GM18520 (cell line): ENCODE measurements at regions not wholly inside any gene's neighbourhood (a gene's known extent, or its start where the extent isn't known, plus 50 kb on each side); places are given as distances from the start of the nearest gene placed in this dataset.

Source experiments
- ATAC-seq: cut with Tn5 transposase; IDR thresholded peaks from one replicate; pipeline ENCODE4 v1.9.1; 2021; ENCODE audit not compliant: unreplicated experiment

DNA sequence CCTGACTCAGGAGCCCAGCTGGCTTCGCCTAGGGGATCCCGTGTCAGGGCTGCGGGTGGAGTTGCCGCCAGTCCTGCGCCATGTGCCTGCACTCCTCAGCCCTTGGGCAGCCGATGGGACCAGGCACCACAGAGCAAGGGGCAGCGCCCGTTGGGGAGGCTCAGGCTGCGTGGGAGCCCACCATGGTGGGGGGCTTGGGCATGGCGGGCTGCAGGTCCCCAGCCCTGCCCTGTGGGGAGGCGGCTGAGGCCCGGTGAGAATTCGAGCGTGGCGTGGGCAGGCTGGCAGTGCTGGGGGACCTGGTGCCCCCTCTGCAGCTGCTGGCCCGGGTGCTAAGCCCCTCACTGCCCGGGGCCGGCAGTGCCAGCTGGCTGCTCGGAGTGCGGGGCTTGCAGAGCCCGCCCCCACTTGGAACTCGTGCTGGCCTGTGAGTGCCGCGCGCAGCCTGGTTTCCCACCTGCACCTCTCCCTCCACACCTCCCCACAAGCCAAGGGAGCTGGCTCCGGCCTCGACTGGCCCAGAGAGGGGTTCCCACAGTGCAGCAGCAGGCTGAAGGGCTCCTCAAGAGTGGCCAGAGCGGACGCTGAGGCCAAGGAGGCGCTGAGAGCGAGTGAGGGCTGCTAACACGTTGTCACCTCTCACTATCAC lies 135.1 kb upstream of the SEL1L start:
- no peak for ATAC-seq

DNA sequence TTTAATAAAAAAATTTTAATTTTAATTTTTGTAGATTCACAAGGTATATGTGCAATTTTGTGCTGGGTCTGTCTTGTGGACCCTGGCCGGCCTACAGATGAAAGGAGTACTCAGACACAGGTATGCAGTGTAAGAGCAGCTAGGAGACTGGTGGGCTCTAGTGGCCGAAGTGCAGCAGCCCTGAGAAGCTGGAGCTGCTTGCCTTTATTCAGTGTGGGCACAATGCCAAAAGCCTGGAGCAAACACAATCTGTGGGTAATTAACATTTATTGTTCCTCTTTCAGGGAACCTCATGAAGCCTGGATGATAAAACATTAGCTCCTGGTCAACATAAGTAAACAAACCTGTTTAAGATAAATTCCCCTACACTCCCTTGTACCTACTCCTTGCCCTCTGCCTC lies 135.7 kb upstream of the SEL1L start:
- ATAC-seq = no peak

DNA sequence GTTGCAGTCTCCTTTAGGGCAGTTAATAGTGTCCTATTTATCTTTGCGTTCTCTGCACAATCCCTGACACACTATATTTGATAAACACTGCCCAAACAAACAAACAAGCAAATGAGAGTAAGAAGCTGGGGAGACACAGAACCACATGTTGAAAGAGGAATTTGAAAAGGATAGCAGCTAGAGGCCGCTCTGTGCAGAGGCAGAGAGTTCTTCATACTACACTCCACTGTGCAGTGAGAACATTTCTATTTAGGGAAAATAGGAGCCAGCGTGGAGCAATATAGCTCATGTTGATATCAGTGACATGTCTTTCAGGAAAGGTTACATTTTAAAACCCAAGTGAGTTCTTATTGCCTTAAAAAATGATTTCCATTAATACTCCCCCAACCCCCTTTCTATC lies 140.3 kb upstream of the SEL1L start:
- ATAC-seq = no peak

DNA sequence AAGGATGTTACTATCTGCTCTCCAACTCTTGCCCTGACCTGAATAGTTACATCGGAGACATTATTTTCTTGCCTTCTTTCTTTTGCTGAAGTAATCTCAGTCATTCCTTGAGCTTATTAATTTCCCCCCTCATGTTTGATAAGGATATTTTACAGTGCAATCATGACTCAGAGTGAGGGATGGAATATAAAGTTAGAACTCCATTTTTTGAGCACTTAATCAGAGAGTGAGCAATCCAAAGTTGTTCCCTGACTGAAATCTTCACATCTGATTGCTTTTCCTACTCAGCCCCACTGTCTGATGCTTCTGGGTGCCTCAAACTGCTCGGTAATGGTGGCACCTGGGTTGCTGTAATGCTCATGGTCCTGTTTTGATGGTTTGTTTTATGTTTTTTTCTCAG lies 142.7 kb upstream of the SEL1L start:
- ATAC-seq = no peak

DNA sequence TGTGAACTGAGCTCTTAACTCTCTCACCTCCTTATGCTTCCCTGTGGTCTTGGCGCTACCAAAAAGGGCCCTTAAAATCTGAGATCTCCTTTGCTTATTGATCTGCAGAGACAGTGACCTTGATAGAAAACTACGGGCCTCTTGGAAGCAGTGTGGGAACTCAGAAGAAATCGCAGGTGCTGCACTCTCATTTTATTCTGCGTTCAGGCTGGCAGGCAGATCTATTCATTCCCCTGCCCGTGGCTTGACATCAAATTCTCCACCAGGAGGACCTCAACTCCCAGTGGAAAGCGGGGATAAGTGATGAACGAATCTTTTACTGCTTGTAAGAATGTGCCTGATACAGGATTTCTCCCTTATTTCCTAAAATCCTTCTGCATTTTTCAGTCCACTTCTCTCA lies 143.2 kb upstream of the SEL1L start:
- no peak for ATAC-seq

DNA sequence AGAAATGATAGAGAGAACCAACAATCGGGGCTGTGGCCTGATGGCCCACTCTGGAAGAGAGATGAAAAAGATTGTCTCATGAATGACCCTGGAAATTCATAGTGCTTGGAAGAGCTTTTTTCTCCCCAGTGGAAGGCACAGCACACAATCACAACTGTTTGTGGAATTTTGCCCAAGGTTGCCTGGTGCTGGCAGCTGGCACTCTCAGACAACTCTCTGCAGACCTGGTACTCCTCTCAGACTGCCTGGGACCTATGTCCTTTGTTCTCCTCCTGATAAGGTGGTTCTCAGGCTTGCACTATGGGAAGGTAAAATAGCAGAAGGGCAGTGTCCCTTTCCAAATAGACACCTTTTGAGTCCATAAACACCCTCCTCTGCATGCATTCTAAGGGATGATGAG lies 144.1 kb upstream of the SEL1L start:
- no peak for ATAC-seq

DNA sequence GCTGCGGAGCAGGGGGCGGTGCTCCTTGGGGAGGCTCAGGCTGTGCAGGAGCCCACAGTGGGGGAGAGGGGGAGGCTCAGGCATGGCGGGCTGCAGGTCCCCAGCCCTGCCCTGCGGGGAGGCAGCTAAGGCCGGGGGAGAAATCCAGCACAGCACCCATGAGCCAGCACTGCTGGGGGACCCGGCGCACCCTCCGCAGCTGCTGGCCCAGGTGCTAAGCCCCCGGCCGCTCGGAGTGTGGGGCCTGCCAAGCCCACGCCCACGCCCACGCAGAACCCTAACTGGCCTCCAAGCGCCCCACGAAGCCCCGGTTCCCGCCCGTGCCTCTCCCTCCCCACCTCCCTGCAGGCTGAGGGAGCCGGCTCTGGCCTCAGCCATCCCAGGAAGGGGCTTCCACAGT lies 145.6 kb upstream of the SEL1L start:
- ATAC-seq = no peak

DNA sequence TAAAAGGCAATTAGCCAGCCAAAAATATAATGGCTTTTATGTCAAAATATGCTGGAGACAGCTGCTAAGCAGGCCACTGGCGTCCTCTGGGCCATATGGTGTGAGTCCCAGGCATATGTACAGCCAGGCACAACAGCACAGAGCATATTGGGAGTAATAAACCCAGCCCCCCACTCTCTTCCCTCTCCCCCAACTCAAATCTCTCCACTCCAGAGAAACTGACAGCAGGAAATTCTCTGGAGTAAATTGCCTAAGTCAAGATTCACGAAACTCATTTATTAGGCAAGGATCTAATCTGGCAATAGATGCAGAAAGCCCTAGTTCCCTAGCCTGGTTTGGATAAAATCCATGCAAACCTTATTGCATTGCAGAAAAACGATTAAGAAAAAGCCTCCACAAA lies 147.9 kb upstream of the SEL1L start:
- no peak for ATAC-seq

DNA sequence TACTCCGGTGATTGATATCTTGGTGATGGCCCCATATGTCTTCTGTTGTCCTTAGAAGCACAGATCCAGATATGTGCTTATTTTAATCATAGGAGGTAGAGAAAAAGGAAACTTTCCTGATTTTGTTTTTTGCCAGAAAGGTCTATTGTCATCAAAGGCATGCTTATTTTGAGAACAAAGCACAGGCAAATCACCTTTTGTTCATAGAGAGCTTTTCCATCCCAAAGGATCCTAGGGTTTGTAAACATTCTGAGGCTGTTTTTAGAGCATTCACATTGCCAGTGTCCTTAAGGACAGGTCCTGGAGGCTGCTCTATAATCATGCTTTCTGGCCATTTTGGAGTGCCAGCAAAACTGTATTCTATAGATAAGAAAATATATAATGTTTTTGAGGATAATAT lies 148.5 kb upstream of the SEL1L start:
- ATAC-seq = no peak

DNA sequence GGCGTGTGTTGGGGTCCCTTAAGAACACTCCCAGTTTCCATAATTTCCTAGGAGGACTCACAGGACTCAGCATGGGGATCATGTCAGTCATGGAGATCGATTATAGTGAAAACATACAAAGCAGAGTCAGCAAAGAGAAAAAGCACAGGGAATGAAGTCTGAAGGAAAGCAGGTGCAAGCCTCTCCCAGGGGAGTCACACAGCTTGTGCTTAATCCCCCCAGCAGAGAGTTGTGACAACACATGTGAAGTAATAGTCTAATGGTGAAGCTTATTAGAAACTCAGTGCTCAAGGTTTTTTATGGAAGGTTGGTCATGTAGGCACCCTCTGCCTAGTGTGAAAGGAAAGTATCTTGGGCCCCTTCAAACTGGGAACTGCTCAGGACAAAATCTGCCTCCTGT lies 149.0 kb upstream of the SEL1L start:
- no peak for ATAC-seq

DNA sequence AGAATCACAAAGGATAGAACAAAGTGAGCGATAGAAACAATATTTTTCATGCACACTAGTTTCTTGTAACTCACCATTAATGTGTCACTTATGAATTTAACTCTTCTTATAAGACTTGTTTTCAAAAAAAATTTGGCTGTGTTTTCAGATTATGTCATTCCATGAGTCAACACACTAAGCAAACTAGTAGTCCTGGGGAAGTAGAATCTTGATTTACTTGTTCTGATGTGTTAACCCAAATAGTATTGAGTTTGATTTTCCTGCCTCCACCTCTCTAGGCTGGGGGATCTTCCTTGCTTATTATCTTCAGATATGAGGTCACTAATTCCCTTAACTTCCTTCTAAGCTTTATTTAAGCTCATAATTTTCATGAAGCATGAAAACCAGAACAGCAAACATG lies 151.0 kb upstream of the SEL1L start:
- no peak for ATAC-seq

DNA sequence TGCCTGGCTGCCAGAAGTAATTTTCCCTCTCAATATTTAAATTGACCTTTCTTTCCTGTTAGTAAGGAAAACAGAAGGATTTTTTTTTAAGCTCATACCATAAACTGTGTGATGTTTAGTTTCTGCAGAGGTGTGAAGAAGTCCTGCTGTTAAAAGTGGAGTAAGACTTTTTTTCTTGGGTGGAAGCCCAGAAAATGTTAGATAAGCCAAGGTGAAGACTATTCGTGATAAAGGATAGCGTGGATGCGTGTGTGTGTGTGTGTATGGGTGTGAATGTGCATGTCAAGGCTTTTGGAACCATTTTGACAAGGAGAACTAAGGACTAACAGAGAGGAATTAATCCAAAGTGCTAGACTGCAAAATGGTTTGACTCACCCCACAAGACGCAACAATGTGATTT lies 152.9 kb upstream of the SEL1L start:
- ATAC-seq = no peak

DNA sequence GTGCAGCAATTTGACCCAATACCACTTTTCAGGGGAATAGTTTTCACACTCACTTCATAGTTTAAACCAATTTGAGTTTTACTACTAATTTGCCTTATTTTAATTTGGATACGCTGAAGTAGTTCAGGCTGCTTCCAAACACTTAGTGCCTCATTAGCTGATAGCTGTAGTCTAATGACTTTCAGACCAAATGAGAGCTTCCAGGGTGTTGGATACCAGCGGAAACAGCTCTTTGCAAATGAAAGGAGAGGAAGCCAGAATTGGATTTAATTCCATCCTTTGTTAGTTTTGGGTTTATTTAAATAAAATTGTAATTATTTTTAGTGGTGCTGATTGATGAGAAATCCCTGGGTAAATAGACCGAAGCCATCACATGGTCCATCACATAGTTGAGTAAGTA lies 158.3 kb upstream of the SEL1L start:
- ATAC-seq = no peak

DNA sequence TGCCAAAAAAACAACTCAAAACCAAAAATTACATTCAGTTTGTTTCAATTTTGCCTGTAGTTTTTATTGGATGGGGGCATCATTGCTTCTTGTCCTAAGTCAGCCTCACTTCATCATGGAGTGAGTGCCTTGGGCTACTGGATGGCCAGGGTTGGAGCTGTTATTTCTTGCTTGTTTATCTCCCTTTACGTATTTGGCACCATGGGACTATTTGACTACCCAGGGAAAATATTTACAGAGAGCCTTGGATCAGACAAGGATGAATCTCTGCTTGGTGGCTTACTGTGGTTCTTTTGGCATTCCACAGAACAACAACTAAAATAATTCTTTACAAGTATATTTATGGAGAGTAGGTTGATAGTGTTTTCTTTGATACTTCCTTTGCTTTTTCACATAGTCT lies 160.8 kb upstream of the SEL1L start:
- no peak for ATAC-seq

DNA sequence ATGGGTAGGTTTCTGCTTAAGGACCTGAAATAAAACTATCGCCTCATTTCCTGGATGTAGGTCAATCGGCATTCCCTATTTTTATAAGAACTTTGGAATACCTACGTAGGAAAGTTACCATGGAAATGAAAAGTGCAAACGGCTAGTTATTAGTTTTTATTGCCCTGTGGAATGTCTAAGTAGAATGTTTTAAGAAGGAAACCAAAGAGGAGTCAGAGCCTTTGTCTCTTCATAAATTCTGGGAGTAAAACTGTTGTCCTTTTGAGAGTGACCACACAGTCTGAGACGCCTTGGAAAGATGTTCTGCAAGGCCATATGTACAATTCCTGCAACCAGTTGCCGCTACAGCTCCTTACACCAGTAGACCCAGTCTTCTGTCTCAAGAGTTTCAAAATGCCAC lies 176.0 kb upstream of the SEL1L start:
- ATAC-seq = no peak

DNA sequence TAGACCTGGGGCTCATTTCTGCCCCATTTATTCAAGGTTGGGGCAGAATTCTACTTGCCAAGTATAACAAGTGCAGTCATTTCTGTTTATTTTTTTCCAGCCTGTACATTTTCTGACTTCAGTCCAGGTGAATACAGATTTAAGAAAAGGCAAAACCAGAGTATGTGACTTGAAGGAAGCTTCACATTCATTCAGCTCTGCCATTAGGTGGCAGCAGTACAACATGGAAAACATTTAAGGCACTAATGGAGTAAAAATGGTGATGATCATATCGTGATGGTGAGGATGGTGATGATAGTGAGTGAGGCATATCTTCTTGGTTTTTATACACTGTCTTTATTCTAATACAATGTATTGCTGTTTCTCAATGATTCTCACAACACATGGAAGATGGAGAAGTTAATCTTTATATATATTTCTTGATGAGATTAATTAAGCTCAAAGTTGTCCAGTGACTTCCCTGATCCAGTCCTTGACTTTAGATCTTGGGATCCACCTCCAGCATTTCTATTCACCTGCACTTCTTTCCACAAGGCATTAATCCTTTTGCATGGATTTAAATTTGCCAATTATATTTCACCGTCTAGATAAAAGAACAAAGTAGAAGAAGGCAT lies 176.7 kb upstream of the SEL1L start:
- no peak for ATAC-seq

DNA sequence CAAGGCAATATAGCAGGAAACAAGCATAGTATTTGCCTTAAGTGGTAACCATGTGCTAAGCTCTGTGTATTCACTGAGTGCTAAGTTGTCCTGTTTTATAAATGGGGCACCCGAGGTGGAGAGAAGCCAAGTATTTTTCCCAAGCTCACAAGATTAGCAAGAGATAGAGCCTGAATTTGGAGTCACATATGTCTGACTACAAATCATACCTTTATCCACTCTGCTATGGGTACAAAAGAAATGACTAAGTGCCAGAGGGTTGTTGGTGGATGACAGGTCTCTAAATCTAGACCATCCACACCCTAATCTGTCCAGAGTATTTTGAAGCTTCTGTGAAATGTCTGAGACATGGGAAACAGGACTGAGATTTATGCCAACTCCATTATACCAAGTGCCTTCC lies 182.1 kb upstream of the SEL1L start:
- ATAC-seq = no peak

DNA sequence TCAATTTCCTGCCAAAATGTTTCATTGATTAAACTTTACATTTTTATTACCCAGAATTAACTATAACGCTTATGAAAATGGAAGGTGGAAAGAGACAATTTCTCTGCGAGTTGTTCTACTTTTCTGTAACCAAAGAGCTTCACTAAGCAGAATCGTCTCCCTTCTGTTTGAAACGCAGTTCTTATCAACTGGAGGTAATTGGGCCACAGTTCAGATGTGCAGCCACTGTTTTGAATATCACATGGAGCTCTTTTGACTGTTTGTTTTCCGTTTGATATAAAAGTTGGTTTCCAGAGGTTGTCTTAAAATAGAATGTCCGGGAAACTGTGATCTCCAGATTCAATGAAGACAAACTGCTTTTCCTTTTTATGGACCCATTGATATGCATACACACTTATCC lies 183.3 kb upstream of the SEL1L start:
- ATAC-seq = no peak

DNA sequence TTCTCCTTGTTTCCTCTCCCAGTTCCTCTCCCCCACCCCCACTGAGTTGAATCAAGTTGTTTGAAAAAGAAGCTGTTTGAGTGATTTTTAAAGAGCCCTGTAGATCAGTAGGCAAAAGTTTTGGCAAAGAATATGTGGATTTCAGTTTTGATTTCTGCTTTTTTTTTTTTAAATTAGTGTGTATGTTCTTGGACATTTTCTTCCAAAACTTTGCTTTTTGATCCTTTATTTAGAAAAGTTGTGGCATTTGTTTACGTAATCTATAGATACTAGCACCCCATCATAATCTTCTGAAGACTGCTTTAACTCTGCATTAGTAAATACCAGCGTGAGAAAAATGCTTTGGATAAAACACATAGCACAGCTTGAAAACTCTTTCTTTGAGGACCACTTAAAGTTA lies 190.3 kb upstream of the SEL1L start:
- ATAC-seq = no peak

DNA sequence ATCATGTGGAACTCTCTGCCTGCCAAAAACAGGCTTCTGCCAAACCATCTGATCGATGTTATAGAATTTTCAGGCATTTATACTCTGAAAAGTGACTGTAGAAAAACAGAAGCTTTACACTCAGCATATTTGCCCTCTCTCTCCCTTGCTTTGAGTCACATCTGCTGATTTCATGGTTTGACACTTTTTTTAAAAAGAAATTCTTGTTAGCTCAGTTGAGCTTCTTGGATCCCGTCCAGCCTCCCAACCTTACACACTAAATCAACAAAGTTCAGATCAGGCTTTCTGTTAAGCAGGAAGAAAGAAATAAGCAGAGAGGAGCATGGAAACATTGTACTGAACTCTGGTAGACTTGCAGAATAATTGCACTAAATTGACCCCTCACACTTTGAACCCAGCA lies 193.6 kb upstream of the SEL1L start:
- no peak for ATAC-seq

DNA sequence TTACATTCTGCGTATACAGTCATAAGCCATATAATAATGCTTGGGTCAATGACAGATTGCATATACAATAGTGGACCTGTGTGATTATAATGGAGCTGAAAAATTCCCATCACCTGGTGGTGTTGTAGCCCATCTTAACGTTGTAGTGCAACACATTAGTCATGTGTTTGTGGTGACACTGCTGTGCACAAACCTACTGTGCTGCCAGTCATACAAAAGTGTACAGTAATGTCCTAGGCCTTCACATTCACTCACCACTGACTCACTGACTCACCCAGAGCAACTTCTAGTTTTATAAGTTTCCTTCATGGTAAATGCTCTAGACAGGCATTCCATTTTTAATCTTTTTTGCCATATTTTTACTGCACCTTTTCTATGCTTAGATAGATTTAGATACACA lies 194.8 kb upstream of the SEL1L start:
- no peak for ATAC-seq

DNA sequence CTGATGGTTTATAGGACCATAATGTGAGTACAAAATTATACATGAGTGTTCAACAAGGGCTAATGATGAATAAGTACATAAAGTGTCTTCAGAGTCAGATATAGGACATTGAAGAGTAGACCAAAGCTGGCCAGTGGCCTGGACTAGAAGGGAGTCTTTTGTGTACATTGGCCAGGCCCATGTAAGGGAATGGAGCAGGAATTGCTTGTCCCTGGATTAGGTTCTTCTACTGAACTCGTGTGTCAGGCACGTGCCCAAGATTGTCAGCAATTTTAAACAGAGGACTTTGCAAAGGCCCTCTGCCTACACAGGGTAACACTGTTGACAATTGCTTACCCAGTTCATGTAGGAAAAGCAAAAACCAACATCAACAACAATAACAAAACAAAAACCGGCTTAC lies 196.0 kb upstream of the SEL1L start:
- ATAC-seq = no peak

DNA sequence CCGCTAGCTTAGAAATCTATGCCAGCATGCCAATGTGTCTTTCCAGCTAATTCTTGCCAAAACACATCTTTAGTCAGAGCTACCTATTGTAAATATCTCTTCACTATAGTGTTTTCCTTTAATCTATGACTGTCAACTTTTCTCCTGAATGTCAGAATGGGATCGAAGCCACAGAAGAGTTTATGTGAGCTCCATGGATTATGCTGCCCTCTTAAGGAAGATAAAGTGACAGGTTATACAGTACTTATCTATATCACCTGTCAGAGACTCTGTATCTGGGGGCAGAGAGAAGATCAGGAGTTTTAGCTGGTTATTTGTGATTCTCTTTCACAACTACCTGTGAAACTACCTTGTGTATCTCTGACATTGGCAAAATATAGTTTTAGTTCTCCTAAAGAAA lies 204.3 kb upstream of the SEL1L start:
- ATAC-seq = no peak
